GM10248 (cell line): ENCODE measurements at regions not wholly inside any gene's neighbourhood (a gene's known extent, or its start where the extent isn't known, plus 50 kb on each side); places are given as distances from the start of the nearest gene placed in this dataset.

Experiments
- CTCF ChIA-PET: fragments of 300-600 bp; sonication (Branson Sonifier 250); formaldehyde crosslinking; extraction: SDS; loops from one replicate; lab custom pipeline; 2021; ENCODE audit warnings: antibody characterized with exemption; lab: Yijun Ruan, JAX
- POLR2A ChIA-PET: fragments of 350-650 bp; sonication (Branson Sonifier 250); formaldehyde crosslinking; extraction: SDS; loops from one replicate; lab custom pipeline; 2020; ENCODE audit warnings: antibody characterized with exemption; lab: Yijun Ruan, JAX
- DNase-seq: peaks from one replicate; pipeline ENCODE4 v3.0.0; 2012; ENCODE audit errors: extremely low spot score
- TF ChIP-seq, protein P1 (sequence below): IDR thresholded peaks from 2 replicates; pipeline ENCODE4 v1.5.1; 2012; ENCODE audit warnings: mild to moderate bottlenecking, low read depth; ENCODE audit errors: extremely low read depth, missing control alignments, control extremely low read depth

DNA sequence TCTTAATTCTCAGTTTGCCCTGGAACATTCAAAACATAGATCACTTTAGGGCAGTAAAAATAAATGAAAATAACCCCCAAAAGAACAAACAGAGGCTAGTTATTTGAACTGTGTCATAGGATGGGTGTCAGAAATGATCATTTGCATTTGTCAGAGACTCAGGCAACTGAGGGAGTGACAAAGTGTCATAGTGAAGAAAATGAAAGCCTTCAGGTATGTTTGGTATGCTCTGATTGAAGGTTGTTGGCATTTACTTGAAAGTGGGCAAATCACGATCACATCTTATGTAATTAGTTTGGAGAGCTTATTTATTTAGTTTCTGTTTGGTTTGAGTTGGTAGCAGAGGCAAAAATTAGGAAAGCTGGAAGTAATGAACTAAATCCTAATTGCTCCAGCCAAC is 880.9 kb downstream of the ANKRD7 start:
- POLR2A ChIA-PET: no interaction called here
- CTCF ChIA-PET: no interaction called here
- DNase-seq: no peak
- TF ChIP-seq, protein P1, sequence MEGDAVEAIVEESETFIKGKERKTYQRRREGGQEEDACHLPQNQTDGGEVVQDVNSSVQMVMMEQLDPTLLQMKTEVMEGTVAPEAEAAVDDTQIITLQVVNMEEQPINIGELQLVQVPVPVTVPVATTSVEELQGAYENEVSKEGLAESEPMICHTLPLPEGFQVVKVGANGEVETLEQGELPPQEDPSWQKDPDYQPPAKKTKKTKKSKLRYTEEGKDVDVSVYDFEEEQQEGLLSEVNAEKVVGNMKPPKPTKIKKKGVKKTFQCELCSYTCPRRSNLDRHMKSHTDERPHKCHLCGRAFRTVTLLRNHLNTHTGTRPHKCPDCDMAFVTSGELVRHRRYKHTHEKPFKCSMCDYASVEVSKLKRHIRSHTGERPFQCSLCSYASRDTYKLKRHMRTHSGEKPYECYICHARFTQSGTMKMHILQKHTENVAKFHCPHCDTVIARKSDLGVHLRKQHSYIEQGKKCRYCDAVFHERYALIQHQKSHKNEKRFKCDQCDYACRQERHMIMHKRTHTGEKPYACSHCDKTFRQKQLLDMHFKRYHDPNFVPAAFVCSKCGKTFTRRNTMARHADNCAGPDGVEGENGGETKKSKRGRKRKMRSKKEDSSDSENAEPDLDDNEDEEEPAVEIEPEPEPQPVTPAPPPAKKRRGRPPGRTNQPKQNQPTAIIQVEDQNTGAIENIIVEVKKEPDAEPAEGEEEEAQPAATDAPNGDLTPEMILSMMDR: no peak

GRCh38 chr7:119123326-119123725 is 898.8 kb downstream of the ANKRD7 start:
- CTCF ChIA-PET: no interaction called here
- POLR2A ChIA-PET: no interaction called here
- TF ChIP-seq, protein P1: no peak
- no peak for DNase-seq

- no peak for DNase-seq
- ChIA-PET CTCF (interaction anchor here (1.1 kb wide), 1 partner anchor 9 kb away, joined by 5 read pairs; no protein-coding TSS in a partner anchor), POLR2A (no interaction called here)
- TF ChIP-seq, protein P1: no peak
Measured at GRCh38 chr7:119127706-119128105, 903.2 kb downstream of the ANKRD7 start.

GRCh38 chr7:119132436-119132835 is 907.9 kb downstream of the ANKRD7 start:
- DNase-seq: no peak
- ChIA-PET CTCF (no interaction called here), POLR2A (no interaction called here)
- TF ChIP-seq, protein P1: no peak

GRCh38 chr7:119167431-119167830 is 942.9 kb downstream of the ANKRD7 start:
- POLR2A ChIA-PET: no interaction called here
- CTCF ChIA-PET: no interaction called here
- no peak for DNase-seq
- TF ChIP-seq, protein P1: no peak

DNA sequence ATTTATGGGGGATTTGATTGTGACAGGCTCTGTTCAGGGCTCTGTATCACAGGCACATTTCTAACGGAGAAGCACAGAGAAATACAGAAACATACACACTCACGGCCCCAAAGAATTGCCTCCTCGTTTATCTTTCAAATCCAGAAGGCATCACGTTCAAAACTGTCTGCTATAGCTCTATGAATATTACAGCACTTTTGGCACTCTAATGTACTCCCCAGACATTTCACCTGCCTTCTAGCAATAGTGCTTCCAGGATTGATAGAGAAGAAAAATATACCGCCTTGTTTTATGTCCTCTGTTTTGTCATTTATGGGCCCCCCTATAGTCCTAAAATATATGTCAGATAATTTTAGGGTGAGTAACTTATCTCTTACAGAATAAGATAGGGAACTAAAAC is 947.5 kb downstream of the ANKRD7 start:
- CTCF ChIA-PET: no interaction called here
- TF ChIP-seq, protein P1: no peak

More for the DNA sequence above, 947.5 kb downstream of the ANKRD7 start:
- no peak for DNase-seq
- POLR2A ChIA-PET: no interaction called here
